HT1080 (cell line): ENCODE measurements at regions not wholly inside any gene's neighbourhood (a gene's known extent, or its start where the extent isn't known, plus 50 kb on each side); places are given as distances from the start of the nearest gene placed in this dataset.
"Not testable (repeated sequence)": the region's sequence is repeated elsewhere in the genome, so short reads cannot be mapped to it uniquely, and the experiment has no call there.

ENCODE experiments used
- DNase-seq: peaks from one replicate; pipeline ENCODE4 v3.0.0-alpha.2; 2015; ENCODE audit warnings: low read depth

DNA sequence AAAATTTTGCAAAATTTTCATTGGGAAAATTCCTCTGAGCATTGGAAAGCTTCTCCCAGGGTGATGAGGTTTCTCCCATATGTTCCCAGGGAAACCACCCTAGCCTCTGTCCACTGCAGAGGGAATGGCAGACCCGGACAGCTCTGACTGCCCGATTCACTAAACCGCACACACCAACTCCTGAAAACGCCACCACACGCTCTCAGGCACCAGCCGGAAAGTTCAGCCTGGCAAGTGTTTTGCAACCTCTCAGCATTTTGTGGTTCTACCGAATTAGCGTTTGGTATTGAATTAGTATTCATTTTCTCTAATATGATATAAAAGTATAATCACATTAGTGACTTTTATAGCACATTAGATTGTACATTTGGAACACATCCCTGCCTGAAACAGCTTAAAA, 213.4 kb downstream of the PHETA1 start:
- DNase-seq, result no peak

DNA sequence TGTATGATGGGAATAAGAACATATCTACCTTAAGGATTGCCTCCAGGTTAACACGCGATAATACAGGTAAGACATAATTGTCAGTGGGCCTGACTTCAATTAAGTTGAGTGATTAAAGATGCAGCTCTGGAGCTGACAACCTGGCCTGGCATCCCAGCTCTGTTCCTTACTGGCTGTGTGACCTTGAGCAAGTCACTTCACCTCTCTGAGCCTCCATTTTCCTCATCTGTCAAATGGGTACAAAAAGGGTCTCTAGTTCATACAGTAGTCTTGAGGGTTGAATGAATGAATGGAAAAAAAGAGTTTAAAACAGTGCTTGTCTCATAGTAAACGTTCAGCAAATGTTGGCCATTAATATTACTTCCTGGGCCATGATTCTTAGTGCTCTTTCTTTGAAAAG, 213.9 kb downstream of the PHETA1 start:
- DNase-seq, result no peak

DNA sequence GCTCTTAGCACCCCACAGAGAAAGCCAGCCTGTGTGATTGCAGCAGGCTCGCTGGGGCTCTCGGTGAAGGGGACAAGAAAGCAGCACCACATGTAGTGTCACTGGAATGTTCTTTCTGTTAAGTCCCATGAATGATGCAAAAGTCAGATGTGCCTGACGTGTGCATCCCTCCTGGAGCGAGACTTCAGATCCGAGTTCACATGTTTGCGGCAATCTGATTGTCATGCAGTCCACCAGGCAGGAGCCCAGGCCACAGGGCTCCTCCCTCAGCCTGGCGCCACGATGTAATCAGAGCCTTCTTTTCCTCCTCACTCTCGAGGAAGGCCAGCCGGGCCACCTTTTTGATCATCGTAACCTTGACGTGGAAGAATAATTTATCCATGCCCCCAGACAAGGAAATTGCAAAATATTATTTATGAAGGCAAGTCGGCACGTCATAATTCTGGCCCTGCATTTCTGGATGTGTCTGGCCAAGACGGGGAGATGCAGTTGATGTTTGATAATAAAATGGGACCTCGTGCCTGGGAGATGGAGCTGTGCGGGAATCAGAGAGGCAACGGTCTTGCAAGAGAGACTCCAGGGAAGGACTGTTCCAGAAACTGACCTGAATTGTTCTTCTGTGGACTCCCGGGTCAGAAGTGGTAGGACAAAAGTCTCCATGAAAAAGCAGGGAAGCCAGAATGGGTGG, 214.6 kb downstream of the PHETA1 start:
- no peak for DNase-seq

DNA sequence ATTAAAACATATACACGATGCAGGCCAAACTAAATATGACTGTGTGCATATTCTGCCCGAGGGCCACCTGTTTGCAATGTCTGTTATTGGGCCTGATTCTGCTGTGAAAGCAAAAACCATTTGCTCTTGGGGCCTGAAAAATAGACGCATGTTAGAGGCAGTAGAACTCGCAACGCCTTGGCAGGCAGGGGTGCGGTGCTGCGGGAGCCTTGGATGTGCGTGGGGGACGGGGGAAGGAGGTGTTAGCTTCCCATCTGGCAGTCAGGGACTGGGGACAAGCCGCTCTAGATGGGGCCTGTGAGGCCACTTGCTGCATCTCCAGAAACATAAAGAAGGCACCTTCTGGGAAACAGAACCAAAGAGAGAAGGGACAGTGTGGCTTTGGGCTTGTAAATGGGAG, 216.3 kb downstream of the PHETA1 start:
- no peak for DNase-seq

DNA sequence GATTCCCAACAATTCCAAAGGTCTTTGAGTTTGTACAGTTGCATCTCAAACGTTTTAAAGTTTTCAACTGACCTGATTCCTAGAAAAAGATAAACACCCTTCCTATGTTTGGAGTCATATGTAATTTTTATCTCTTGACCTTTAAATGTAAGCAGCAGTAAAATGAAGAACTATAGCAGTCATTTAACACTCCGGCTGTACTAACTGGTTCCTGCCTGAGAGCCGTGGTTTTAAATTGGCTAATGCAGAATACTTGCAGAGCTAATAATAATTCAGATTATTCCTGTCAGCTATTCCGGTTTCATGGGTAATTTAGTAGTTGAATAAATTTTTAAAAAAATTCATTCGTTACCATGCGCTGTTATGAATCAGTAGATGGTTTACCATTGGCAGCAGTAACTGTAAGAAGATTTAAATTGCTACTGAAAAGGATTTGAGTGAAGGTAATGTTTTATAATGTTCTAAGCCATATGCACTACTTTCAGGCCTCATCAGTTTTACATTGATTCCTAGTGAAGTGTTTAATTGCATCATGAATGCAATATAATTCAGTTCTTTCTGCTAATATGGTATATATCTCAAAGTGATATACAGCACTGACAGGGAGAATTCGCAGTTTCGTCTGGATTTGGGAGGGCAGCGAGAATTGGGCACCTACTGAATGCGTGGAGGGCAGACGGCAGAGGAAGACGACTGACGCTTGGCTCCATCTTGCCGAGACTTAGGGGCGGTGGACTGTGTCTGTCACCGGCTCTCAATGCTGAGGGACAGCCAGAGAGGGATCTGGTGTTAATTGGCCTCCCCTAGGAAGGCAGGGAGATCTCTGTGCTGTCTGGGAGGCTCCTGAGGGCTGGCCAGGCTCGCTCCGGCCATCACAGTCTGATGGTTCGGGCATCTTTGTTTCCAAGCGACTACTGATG, 217.7 kb downstream of the PHETA1 start:
- no peak for DNase-seq

DNA sequence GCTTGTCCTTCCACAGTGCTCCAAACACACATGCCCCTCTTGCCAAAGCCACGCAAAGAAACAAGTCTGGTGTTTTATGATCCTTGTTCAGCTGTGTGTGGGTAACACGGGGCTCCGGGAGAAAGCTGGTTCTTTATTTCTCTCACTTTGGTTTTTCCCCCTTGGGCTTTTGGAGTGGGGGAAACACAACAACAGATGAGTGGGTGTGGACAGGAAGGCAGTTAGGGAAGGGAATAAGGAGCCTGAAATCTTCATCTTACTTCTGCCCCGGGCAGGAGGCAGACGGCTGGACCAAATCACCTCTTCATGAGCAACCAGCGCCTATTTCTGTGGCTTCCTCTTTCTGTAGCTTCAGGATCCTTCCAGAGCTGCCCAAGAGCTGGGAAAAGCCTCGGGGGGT, 218.5 kb downstream of the PHETA1 start:
- no peak for DNase-seq

DNA sequence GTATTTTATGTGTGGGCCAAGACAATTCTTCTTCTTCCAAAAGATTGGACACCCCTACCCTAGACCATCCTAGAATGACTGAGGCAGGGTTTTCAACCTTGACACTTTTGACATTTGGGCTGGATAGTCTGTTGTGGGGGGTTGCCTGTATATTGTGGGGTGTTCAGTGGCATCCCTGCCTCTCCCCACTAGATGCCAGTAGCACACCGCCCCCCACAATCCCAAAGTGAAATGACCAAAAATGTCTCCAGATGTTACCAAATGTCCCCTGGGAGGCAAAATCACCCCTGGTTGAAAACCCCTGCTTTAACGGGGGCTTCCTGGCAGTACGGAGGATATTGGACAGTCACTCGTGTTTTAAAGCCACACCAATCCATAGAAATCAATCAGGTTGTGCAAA, 219.6 kb downstream of the PHETA1 start:
- no peak for DNase-seq

DNA sequence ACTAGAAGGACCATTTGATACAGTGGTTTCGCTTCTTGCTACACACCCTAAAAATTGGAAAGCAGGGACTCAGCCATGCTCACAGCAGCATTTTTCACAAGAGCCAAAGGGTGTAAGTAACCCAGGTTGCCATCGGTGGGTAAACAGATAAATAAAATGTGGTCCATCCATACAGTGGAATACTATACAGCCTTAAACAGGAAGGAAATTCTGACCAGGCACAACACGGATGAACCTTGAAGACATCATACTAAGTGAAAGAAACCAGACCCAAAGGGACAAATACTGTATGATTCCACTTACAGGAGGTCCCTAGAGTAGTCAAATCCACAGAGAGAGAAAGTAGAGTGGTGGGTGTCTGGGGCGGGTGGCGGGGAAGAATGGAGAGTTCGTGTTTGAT, 220.9 kb downstream of the PHETA1 start:
- no peak for DNase-seq

DNA sequence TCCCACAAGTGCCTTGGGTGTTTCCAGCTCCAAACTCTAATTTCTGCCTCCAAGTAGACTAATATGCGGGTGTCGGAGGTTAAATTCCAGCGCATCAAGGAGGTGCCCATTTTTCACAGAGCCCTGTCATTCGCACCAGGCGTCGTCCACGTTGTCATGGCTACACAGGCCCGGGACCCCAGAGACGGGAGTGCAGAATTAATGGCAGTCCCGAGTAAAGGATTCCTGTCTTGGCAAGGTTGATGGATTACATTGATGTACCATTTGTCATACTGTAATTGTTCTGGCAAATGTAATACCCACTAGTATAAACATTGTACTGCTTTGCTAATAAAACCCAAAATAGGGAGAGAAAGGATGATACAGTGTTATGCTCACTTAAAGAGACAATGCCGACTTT, 222.9 kb upstream of the MYL2 start:
- DNase-seq, result no peak

DNA sequence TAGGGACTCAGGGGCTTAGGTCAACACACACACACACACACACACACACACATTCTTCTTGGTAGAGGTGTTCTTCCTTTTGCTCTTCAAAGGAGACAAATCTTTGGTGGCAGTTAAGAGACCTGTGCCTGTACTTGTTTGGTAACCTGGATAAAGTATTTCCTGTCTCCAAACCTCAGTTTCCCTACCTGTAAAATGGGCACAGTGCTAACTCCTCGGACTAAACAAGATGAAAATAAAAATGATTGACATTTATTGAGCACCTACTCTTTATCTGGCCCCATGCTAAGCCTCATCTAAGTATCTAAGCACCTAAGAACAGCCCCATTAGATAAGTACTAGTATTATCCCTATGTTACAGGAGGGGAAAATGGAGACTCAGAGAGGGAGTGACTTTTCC, 220.8 kb upstream of the MYL2 start:
- no peak for DNase-seq

DNA sequence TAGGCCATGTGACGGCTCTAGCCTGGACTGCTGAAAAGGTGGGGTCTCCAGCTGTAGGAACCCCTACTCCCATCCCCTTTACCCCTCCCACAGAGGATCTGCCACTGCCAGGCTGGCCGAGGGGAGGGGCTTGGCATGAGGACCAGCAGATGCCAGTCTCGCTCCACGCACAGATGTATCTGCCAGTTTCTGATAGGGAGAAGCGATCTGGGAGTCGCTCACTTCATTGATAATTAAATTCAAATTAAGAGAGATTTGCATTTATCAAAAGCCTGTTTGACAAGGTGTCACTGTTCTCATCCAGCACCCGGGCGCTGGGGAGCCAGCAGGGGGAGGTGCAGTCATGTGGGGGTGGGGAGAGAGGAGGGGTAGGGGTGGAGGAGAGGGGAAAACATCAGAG, 217.6 kb upstream of the MYL2 start:
- DNase-seq, result no peak

DNA sequence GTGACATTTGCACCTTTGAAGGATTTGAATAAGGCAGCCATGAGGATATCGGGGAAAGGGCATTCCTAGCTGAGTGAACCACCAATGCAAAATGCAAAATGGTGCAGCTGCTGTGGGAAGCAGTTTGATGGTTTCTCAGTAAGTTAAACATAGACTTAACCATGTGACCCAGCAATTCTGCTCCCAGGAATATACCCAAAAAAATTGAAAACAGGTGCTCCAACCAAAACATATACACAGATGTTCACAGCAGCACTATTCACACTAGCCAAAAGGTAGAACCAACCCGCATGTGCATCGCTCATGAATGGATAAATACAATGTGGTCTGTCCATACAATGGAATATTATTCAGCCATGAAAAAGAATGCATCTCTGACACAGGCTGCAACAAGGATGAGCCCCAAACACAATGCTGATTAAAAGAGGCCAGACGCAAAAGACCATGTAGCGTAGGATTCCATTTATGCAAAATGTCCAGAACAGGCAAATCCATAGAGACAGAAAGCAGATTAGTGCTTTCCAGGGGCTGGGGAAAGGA, 215.0 kb upstream of the MYL2 start:
- DNase-seq, result no peak

DNA sequence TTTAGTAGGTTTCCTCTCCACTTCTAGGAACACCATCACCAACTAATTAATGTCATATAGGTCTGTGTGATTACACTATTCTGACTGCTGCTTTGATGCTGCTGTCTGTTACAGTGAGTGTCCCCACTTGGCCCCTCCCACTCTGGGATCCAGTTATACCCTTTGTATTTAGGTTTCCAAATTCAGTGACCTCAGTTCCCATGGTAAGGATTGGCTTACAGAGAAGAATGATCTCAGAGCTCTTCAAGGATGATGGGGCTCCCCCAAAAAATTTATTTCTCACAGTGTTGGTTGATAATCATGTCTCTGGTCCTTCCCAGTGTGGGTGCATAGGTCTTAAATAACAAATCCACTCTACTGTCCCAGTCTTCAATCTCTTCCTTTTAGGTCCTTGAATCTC, 210.0 kb upstream of the MYL2 start:
- DNase-seq, result no peak

DNA sequence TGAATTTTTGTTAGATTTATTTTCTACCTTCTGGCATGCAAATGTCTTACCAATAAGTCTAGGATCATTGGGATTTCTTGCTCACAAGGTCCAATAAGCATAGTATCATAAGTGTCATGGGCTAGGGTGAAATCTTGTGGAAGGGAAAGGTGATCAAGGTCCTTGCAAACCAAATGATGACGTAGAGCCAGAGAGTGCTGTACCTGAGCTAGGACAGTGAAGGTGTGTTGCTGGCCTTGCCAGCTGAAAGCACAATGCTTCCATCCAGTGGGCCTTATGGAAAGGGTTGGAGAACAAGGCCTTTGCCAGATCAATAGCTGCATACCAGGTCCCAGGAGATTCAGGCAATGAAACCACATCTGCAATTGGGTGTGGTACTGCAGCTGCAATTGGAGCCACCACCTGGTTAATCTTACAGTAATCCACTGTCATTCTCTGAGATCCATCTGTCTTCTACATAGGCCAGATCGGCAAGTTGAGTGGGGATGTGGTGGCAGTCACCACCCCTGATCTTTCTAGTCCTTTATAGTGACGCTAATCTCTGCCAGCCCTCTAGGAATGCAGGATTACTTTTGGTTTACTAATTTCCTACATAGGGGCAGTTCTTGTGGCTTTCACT, 208.9 kb upstream of the MYL2 start:
- DNase-seq, result no peak

DNA sequence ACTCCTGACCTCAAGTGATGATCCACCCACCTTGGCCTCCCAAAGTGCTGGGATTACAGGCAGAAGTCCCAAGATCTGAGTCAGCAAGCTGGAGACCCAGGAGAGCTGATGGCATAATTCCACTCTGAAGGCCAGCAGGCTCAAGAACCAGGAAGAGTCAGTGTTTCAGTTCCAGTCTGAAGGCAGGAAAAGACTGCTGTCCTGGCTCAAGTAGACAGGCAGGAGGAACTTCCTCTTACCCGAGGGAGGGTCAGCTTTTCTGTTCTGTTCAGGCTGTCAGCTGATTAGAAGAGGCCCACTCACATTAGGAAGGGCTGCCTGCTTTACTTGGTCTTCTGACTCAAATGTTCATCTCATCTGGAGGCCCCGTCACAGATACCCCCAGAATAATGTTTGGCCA, 206.0 kb upstream of the MYL2 start:
- DNase-seq, result no peak

DNA sequence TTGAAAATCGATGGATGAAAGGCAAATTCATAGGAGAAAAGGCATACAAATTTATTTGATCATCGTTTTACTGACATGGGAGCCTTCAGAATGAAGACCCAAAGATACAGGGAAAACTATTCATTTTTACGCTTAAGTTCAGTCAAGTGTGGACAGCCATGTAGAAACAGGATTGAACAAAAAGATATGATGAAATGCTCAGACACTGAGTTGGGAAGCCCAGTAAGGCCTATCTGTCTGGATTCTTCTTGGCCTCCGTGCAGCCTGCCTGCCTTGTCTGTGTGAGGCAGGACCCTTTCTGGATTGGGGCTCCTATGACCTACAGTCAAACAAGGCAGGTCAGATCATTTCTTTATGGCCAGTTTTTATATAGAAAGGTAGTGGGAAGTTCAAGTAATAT, 203.8 kb upstream of the MYL2 start:
- DNase-seq, result no peak

DNA sequence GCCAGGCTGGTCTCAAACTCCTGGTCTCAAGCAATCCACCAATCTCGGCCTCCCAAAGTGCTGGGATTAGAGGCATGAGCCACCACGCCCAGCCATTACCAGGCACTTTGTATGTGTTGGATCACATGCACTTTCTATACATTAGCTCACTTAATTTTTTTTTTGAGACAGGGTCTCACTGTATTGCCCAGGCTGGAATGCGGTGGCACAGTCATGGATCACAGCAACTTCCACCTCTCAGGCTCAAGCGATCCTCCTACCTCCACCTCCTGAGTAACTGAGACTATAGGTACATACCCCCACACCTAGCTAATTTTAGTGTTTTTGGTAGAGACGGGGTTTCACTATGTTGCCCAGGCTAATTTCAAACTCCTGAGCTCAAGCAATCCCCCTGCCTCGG, 203.0 kb upstream of the MYL2 start:
- DNase-seq, result no peak

DNA sequence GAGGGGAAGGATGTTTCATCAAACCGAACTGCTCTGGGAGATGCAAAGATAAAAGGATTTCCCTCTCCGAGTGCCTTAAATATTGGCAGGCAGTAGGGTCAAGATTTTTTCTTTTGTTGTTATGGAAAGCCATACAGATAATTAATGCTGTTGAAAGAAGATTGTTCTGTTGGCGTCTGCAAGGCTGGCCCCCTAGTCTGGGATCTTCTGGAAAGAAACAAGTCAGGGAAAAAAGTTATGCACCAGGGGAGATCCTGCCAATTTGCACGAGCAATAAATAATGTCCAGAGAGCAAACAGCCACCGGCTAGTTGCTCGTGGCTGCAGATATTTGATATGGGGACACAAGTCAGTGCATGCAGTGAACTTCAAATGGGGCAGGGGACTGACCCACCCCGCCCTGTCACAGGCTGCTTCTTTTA, 202.1 kb upstream of the MYL2 start:
- DNase-seq, result no peak

DNA sequence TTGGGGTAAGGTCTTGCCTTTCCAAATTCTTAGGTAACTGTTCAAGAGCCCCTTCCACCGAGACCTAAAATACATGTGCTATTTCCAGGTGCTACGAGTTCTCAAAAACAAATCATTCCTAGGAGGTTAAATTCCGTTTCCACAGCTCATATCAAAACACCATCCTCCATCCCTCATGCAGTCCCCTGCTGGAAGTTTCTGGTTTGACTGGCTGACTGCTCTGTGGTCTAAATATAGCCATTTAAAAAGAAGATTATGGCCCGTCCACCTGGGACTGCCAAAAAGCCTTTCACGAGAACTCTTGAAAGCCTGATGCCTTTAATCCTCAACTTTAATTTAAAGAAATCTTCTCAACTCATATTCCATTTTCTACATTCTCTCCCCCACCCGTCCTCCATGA, 201.5 kb upstream of the MYL2 start:
- DNase-seq, result no peak

DNA sequence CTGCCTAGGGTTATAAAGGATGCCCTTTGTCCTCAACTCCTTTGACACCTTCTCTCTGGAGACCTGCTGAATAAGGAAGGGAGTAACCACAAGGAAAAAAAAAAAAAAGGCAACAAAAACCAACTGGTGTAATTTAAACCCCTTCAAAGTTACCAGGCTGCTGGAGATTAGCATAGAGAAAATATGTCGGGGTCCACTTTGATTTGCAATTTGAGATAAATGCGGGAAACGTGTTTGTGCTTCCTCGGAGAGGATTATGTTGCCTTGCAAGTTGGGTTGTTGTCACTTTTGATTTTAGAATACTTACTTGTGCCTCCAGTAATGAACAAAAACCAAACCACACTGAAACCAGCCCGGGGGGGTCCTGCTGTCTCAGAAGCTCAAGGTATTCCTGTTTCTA, 200.2 kb upstream of the MYL2 start:
- DNase-seq, result no peak

DNA sequence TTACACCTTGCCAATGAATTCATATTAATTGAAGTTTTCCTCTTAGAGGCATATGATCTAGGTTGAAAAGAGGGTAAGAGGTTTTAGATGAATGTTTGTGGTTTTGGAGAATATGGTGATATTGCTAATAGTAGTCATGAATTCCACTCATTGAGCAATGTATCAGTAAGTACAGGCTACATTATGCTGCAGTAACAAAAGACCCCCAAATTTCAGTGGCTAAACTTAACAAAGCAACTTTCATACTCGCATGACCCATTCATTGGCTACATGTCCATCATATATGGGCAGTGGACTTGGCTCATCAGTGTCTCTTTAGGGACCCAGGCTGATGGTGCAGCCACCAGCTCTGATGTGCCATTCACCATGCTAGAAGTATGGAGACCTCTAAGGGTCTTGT, 196.6 kb upstream of the MYL2 start:
- DNase-seq, result no peak

DNA sequence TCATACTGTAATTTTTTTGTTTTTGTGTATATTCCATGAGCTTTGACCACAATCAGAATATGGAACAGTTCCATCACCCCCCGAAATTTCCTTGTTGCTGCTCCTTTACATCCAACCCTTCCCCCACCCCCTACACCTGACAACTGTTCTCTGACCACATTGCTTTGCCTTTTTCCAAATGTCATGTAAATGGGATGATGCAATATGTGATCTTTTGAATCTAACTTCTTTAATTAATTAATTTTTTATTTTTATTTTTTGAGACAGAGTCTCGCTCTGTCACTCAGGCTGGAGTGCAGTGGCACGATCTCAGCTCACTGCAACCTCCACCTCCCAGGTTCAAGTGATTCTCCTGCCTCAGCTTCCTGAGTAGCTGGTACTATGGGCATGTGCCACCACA, 192.9 kb upstream of the MYL2 start:
- not testable (repeated sequence) for DNase-seq
